ENCODE measurements at regions not wholly inside any gene's neighbourhood (a gene's known extent, or its start where the extent isn't known, plus 50 kb on each side); places are given as distances from the start of the nearest gene placed in this dataset.

GRCh38 chr3:59335338-59335737 lies 285.5 kb upstream of the CFAP20DC start:
- no peak for DNase-seq (ENCODE audit: low spot score)
- TF ChIP-seq CTCF (IDR thresholded peaks at IDR 0.05), result no peak
- Histone ChIP-seq H3K27ac (no peak overlapping the region), H3K27me3 (replicated peaks; ENCODE audit: insufficient read depth) (no peaks in the 10 kb centered on the region), H3K4me3 (no peak overlapping the region), H3K9me3 (no peaks in the 10 kb centered on the region), H3K4me1 (ENCODE audit: control insufficient read depth in 1 of 2, low read depth in 2 of 2) (no peaks in the 10 kb centered on the region), H3K36me3 (no peaks in the 10 kb centered on the region)
- ATAC-seq (ENCODE audit: insufficient number of reproducible peaks, low FRiP score, low read depth), result no peak

GRCh38 chr3:59334585-59334984 lies 284.8 kb upstream of the CFAP20DC start:
- H3K27ac ChIP-seq, result no peak overlapping the region
- H3K36me3 ChIP-seq, result no peaks in the 10 kb centered on the region
- no peaks in the 10 kb centered on the region for H3K27me3 ChIP-seq (replicated peaks; ENCODE audit: insufficient read depth)
- H3K9me3 ChIP-seq, result no peaks in the 10 kb centered on the region
- no peak overlapping the region for H3K4me3 ChIP-seq
- ATAC-seq (ENCODE audit: insufficient number of reproducible peaks, low FRiP score, low read depth), result no peak
- no peaks in the 10 kb centered on the region for H3K4me1 ChIP-seq (ENCODE audit: control insufficient read depth in 1 of 2, low read depth in 2 of 2)
- no peak for TF ChIP-seq CTCF (IDR thresholded peaks at IDR 0.05)
- DNase-seq (ENCODE audit: low spot score), result no peak

GRCh38 chr3:59327376-59327808 lies 277.6 kb upstream of the CFAP20DC start:
- no peaks in the 10 kb centered on the region for H3K4me1 ChIP-seq (ENCODE audit: control insufficient read depth in 1 of 2, low read depth in 2 of 2)
- H3K27ac ChIP-seq, result no peak overlapping the region
- H3K27me3 ChIP-seq (replicated peaks; ENCODE audit: insufficient read depth), result no peaks in the 10 kb centered on the region
- no peak for TF ChIP-seq CTCF (IDR thresholded peaks at IDR 0.05)
- no peak overlapping the region for H3K4me3 ChIP-seq
- DNase-seq (ENCODE audit: low spot score) (no peak), ATAC-seq (ENCODE audit: insufficient number of reproducible peaks, low FRiP score, low read depth) (no peak)
- H3K9me3 ChIP-seq, result no peaks in the 10 kb centered on the region
- no peaks in the 10 kb centered on the region for H3K36me3 ChIP-seq

- Histone ChIP-seq H3K27me3 (replicated peaks; ENCODE audit: insufficient read depth) (no peaks in the 10 kb centered on the region), H3K27ac (no peak overlapping the region), H3K36me3 (no peaks in the 10 kb centered on the region), H3K4me1 (ENCODE audit: control insufficient read depth in 1 of 2, low read depth in 2 of 2) (no peaks in the 10 kb centered on the region), H3K4me3 (no peak overlapping the region), H3K9me3 (no peaks in the 10 kb centered on the region)
- DNase-seq (ENCODE audit: low spot score), result no peak
- ATAC-seq (ENCODE audit: insufficient number of reproducible peaks, low FRiP score, low read depth), result no peak
- no peak for TF ChIP-seq CTCF (IDR thresholded peaks at IDR 0.05)
These were observed 276.6 kb upstream of the CFAP20DC start for GRCh38 chr3:59326246-59327024.

GRCh38 chr3:59321881-59322540 lies 272.2 kb upstream of the CFAP20DC start:
- H3K9me3 ChIP-seq, result no peaks in the 10 kb centered on the region
- TF ChIP-seq CTCF (IDR thresholded peaks at IDR 0.05), result no peak
- no peaks in the 10 kb centered on the region for H3K27me3 ChIP-seq (replicated peaks; ENCODE audit: insufficient read depth)
- ATAC-seq (ENCODE audit: insufficient number of reproducible peaks, low FRiP score, low read depth) (no peak), DNase-seq (ENCODE audit: low spot score) (no peak)
- no peaks in the 10 kb centered on the region for H3K36me3 ChIP-seq
- H3K4me3 ChIP-seq, result no peak overlapping the region
- no peak overlapping the region for H3K27ac ChIP-seq
- H3K4me1 ChIP-seq (ENCODE audit: control insufficient read depth in 1 of 2, low read depth in 2 of 2), result no peaks in the 10 kb centered on the region
